ENCODE measurements at regions not wholly inside any gene's neighbourhood (a gene's known extent, or its start where the extent isn't known, plus 50 kb on each side); places are given as distances from the start of the nearest gene placed in this dataset.

GRCh38 chr7:18408868-18409267, 86.7 kb upstream of the HDAC9 start:
- DNase-seq (ENCODE audit: extremely low spot score) = no peak
- no peak for TF ChIP-seq SUZ12 (IDR thresholded peaks at IDR 0.05)
- TF ChIP-seq TARDBP (IDR thresholded peaks at IDR 0.05) = no peak
- no peak for TF ChIP-seq ELF4 (IDR thresholded peaks at IDR 0.05)
- TF ChIP-seq LEF1 (IDR thresholded peaks at IDR 0.05; ENCODE audit: borderline replicate concordance) = no peak
- no peak for TF ChIP-seq L3MBTL2 (conservative IDR thresholded peaks at IDR 0.05)
- no peak for TF ChIP-seq PKNOX1 (IDR thresholded peaks at IDR 0.05)
- TF ChIP-seq FOXK2 (IDR thresholded peaks at IDR 0.05) = no peak
- no peak for TF ChIP-seq BHLHE40 (IDR thresholded peaks at IDR 0.05; ENCODE audit: borderline replicate concordance)
- no peak for TF ChIP-seq FOXM1 (IDR thresholded peaks at IDR 0.05; ENCODE audit: borderline replicate concordance)
- TF ChIP-seq HDGF (IDR thresholded peaks at IDR 0.05; ENCODE audit: borderline replicate concordance) = no peak
- TF ChIP-seq SP1 (IDR thresholded peaks at IDR 0.05) = no peak
- TF ChIP-seq NFRKB (IDR thresholded peaks at IDR 0.05) = no peak
- no peak for TF ChIP-seq ZNF384 (IDR thresholded peaks at IDR 0.05)
- TF ChIP-seq CTBP1 (IDR thresholded peaks at IDR 0.05; ENCODE audit: borderline replicate concordance) = no peak
- no peak for TF ChIP-seq ARNT (IDR thresholded peaks at IDR 0.05)
- TF ChIP-seq FOXA1 (IDR thresholded peaks at IDR 0.05) = no peak
- CTCF ChIA-PET = no interaction called here
- POLR2A ChIA-PET = no interaction called here

- ChIA-PET POLR2A (no interaction called here), CTCF (interaction anchor here (0.6 kb wide), 1 partner anchor 9 kb away, joined by 3 read pairs; no protein-coding TSS in a partner anchor)
- TF ChIP-seq LEF1 (IDR thresholded peaks at IDR 0.05; ENCODE audit: borderline replicate concordance) (no peak), ZNF384 (IDR thresholded peaks at IDR 0.05) (no peak), ARNT (IDR thresholded peaks at IDR 0.05) (no peak), HDGF (IDR thresholded peaks at IDR 0.05; ENCODE audit: borderline replicate concordance) (no peak), SUZ12 (IDR thresholded peaks at IDR 0.05) (no peak), CTBP1 (IDR thresholded peaks at IDR 0.05; ENCODE audit: borderline replicate concordance) (no peak), TARDBP (IDR thresholded peaks at IDR 0.05) (no peak), NFRKB (IDR thresholded peaks at IDR 0.05) (no peak), FOXA1 (IDR thresholded peaks at IDR 0.05) (no peak), L3MBTL2 (conservative IDR thresholded peaks at IDR 0.05) (no peak), ELF4 (IDR thresholded peaks at IDR 0.05) (no peak), SP1 (IDR thresholded peaks at IDR 0.05) (no peak), FOXK2 (IDR thresholded peaks at IDR 0.05) (no peak)
- no peak for DNase-seq (ENCODE audit: extremely low spot score)
These were observed 82.1 kb upstream of the HDAC9 start for GRCh38 chr7:18413447-18413846.

GRCh38 chr7:18414885-18415284, 80.7 kb upstream of the HDAC9 start:
- CTCF ChIA-PET = no interaction called here
- DNase-seq (ENCODE audit: extremely low spot score) = no peak
- POLR2A ChIA-PET = no interaction called here
- TF ChIP-seq L3MBTL2 (conservative IDR thresholded peaks at IDR 0.05) (no peak), PKNOX1 (IDR thresholded peaks at IDR 0.05) (no peak), ARNT (IDR thresholded peaks at IDR 0.05) (no peak), HDGF (IDR thresholded peaks at IDR 0.05; ENCODE audit: borderline replicate concordance) (no peak), FOXM1 (IDR thresholded peaks at IDR 0.05; ENCODE audit: borderline replicate concordance) (no peak), FOXA1 (IDR thresholded peaks at IDR 0.05) (no peak), ZNF384 (IDR thresholded peaks at IDR 0.05) (no peak), BHLHE40 (IDR thresholded peaks at IDR 0.05; ENCODE audit: borderline replicate concordance) (no peak), SP1 (IDR thresholded peaks at IDR 0.05) (no peak), CTBP1 (IDR thresholded peaks at IDR 0.05; ENCODE audit: borderline replicate concordance) (no peak), FOXK2 (IDR thresholded peaks at IDR 0.05) (no peak), ELF4 (IDR thresholded peaks at IDR 0.05) (no peak), TARDBP (IDR thresholded peaks at IDR 0.05) (no peak), LEF1 (IDR thresholded peaks at IDR 0.05; ENCODE audit: borderline replicate concordance) (no peak), NFRKB (IDR thresholded peaks at IDR 0.05) (no peak), SUZ12 (IDR thresholded peaks at IDR 0.05) (no peak)

- POLR2A ChIA-PET = no interaction called here
- CTCF ChIA-PET = no interaction called here
- no peak for TF ChIP-seq SP1 (IDR thresholded peaks at IDR 0.05)
- no peak for TF ChIP-seq FOXK2 (IDR thresholded peaks at IDR 0.05)
- no peak for TF ChIP-seq LEF1 (IDR thresholded peaks at IDR 0.05; ENCODE audit: borderline replicate concordance)
- TF ChIP-seq ZNF384 (IDR thresholded peaks at IDR 0.05) = no peak
- TF ChIP-seq ELF4 (IDR thresholded peaks at IDR 0.05) = no peak
- TF ChIP-seq ARNT (IDR thresholded peaks at IDR 0.05) = no peak
- no peak for DNase-seq (ENCODE audit: extremely low spot score)
These were observed 78.6 kb upstream of the HDAC9 start for GRCh38 chr7:18416988-18417387.

- POLR2A ChIA-PET = no interaction called here
These were observed 76.1 kb upstream of the HDAC9 start for GRCh38 chr7:18419456-18419855.

GRCh38 chr7:18420108-18420507, 75.4 kb upstream of the HDAC9 start:
- DNase-seq (ENCODE audit: extremely low spot score) = no peak
- CTCF ChIA-PET = no interaction called here
- no peak for TF ChIP-seq BHLHE40 (IDR thresholded peaks at IDR 0.05; ENCODE audit: borderline replicate concordance)
- no peak for TF ChIP-seq LEF1 (IDR thresholded peaks at IDR 0.05; ENCODE audit: borderline replicate concordance)
- no peak for TF ChIP-seq HDGF (IDR thresholded peaks at IDR 0.05; ENCODE audit: borderline replicate concordance)
- TF ChIP-seq PKNOX1 (IDR thresholded peaks at IDR 0.05) = no peak
- TF ChIP-seq ZNF384 (IDR thresholded peaks at IDR 0.05) = no peak
- no peak for TF ChIP-seq TARDBP (IDR thresholded peaks at IDR 0.05)
- no peak for TF ChIP-seq SP1 (IDR thresholded peaks at IDR 0.05)
- no peak for TF ChIP-seq L3MBTL2 (conservative IDR thresholded peaks at IDR 0.05)
- no peak for TF ChIP-seq NFRKB (IDR thresholded peaks at IDR 0.05)
- no peak for TF ChIP-seq CTBP1 (IDR thresholded peaks at IDR 0.05; ENCODE audit: borderline replicate concordance)
- no peak for TF ChIP-seq SUZ12 (IDR thresholded peaks at IDR 0.05)
- TF ChIP-seq ELF4 (IDR thresholded peaks at IDR 0.05) = no peak
- no peak for TF ChIP-seq FOXM1 (IDR thresholded peaks at IDR 0.05; ENCODE audit: borderline replicate concordance)
- TF ChIP-seq ARNT (IDR thresholded peaks at IDR 0.05) = no peak
- TF ChIP-seq FOXK2 (IDR thresholded peaks at IDR 0.05) = no peak
- TF ChIP-seq FOXA1 (IDR thresholded peaks at IDR 0.05) = no peak
- POLR2A ChIA-PET = no interaction called here

More at GRCh38 chr7:18419456-18419855, 76.1 kb upstream of the HDAC9 start:
- CTCF ChIA-PET = no interaction called here
- DNase-seq (ENCODE audit: extremely low spot score) = no peak
- no peak for TF ChIP-seq PKNOX1 (IDR thresholded peaks at IDR 0.05)
